Retinal pigment epithelial cell (primary cell): ENCODE measurements at regions not wholly inside any gene's neighbourhood (a gene's known extent, or its start where the extent isn't known, plus 50 kb on each side); places are given as distances from the start of the nearest gene placed in this dataset.

Experiments
- DNase-seq: peaks from one replicate; pipeline ENCODE4 v3.0.0-alpha.2; 2010; ENCODE audit warnings: low read depth
- H3K4me3 ChIP-seq: 2 replicates; pipeline ENCODE4 v1.5.1; 2011; ENCODE audit warnings: mild to moderate bottlenecking, low read length, control low read depth, moderate library complexity
- CTCF ChIP-seq: conservative IDR thresholded peaks from 2 replicates; pipeline ENCODE4 v1.5.1; 2011; ENCODE audit warnings: low read depth, low read length, control low read depth, inconsistent platforms

GRCh38 chr4:27985522-27985921 lies 1124.9 kb downstream of the STIM2 start:
- DNase-seq = no peak
- no peak for TF ChIP-seq CTCF
- no peak overlapping the region for H3K4me3 ChIP-seq

- no peak for TF ChIP-seq CTCF
- H3K4me3 ChIP-seq = no peak overlapping the region
- no peak for DNase-seq
These were observed 1125.8 kb downstream of the STIM2 start for GRCh38 chr4:27986476-27986875.

GRCh38 chr4:28001698-28002097 lies 1141.1 kb downstream of the STIM2 start:
- DNase-seq = no peak
- peak; percentile 15 for TF ChIP-seq CTCF
- H3K4me3 ChIP-seq = no peak overlapping the region

- no peak for TF ChIP-seq CTCF
- no peak for DNase-seq
These were observed 1143.9 kb downstream of the STIM2 start for GRCh38 chr4:28004520-28004919.

GRCh38 chr4:28006021-28006420 lies 1145.4 kb downstream of the STIM2 start:
- no peak for TF ChIP-seq CTCF
- DNase-seq = no peak
- H3K4me3 ChIP-seq = no peak overlapping the region

More at GRCh38 chr4:28004520-28004919, 1143.9 kb downstream of the STIM2 start:
- no peak overlapping the region for H3K4me3 ChIP-seq

GRCh38 chr4:28007693-28008092 lies 1147.1 kb downstream of the STIM2 start:
- H3K4me3 ChIP-seq = no peak overlapping the region
- TF ChIP-seq CTCF = no peak
- DNase-seq = no peak

GRCh38 chr4:28009541-28009940 lies 1148.9 kb downstream of the STIM2 start:
- H3K4me3 ChIP-seq = no peak overlapping the region
- DNase-seq = no peak
- TF ChIP-seq CTCF = no peak
